Common myeloid progenitor, CD34-positive (primary cell): ENCODE measurements at regions not wholly inside any gene's neighbourhood (a gene's known extent, or its start where the extent isn't known, plus 50 kb on each side); places are given as distances from the start of the nearest gene placed in this dataset.

Experiments used
- CTCF ChIA-PET: fragments of 350-600 bp; sonication (Branson Sonifier 250); formaldehyde crosslinking; loops from one replicate; lab custom pipeline; 2021; ENCODE audit warnings: antibody characterized with exemption; lab: Charles Lee
- POLR2A ChIA-PET: fragments of 350-600 bp; sonication (Branson Sonifier 250); formaldehyde crosslinking; loops from one replicate; lab custom pipeline; 2021; ENCODE audit warnings: antibody characterized with exemption; lab: Charles Lee
- DNase-seq, 3 donors: peaks; one replicate each; pipeline versions ENCODE4 v3.0.0 to v3.0.0-alpha.2; 2013
- H3K27ac ChIP-seq, 2 experiments: 1 replicate in 1 of 2; 2 replicates in 1 of 2; pipeline ENCODE4 v1.7.0; 2013; ENCODE audit warnings: inconsistent platforms in 2 of 2, low read length in 2 of 2, mild to moderate bottlenecking in 2 of 2, low read depth in 1 of 2, moderate library complexity in 1 of 2; ENCODE audit not compliant: severe bottlenecking in 2 of 2, insufficient read depth in 1 of 2, poor library complexity in 1 of 2
- H3K27me3 ChIP-seq, 5 experiments: replicated peaks in 2 of 5; 1 replicate in 3 of 5; 2 replicates in 2 of 5; pipeline versions ENCODE4 v1.6.1 to v1.7.0; 2013; ENCODE audit warnings: low read length in 4 of 5, mild to moderate bottlenecking in 2 of 5, moderate library complexity in 2 of 5, inconsistent platforms in 1 of 5; ENCODE audit not compliant: insufficient read depth in 5 of 5, control insufficient read depth in 4 of 5
- H3K36me3 ChIP-seq, 4 experiments: 1 replicate in 2 of 4; 2 replicates in 2 of 4; pipeline versions ENCODE4 v1.6.1 to v1.7.0; 2013; ENCODE audit warnings: low read length in 3 of 4, control low read depth in 1 of 4, mild to moderate bottlenecking in 1 of 4; ENCODE audit not compliant: control insufficient read depth in 4 of 4, insufficient read depth in 4 of 4
- H3K4me1 ChIP-seq, 4 experiments: 1 replicate in 3 of 4; 2 replicates in 1 of 4; pipeline versions ENCODE4 v1.6.1 to v1.7.1; 2013; ENCODE audit warnings: low read length in 3 of 4, mild to moderate bottlenecking in 3 of 4, control low read depth in 1 of 4, inconsistent platforms in 1 of 4, moderate library complexity in 1 of 4; ENCODE audit not compliant: control insufficient read depth in 4 of 4, insufficient read depth in 4 of 4; ENCODE audit errors: control extremely low read depth in 1 of 4
- H3K4me3 ChIP-seq, 7 experiments: 1 replicate in 4 of 7; 2 replicates in 3 of 7; pipeline versions ENCODE4 v1.5.1 to v1.7.0; 2013; ENCODE audit warnings: mild to moderate bottlenecking in 7 of 7, low read length in 6 of 7, moderate library complexity in 6 of 7, inconsistent platforms in 2 of 7, low read depth in 2 of 7, control low read depth in 1 of 7; ENCODE audit not compliant: insufficient read depth in 4 of 7, control insufficient read depth in 1 of 7; ENCODE audit errors: extremely low read depth in 1 of 7
- H3K9me3 ChIP-seq, 5 experiments: 1 replicate in 4 of 5; 2 replicates in 1 of 5; pipeline versions ENCODE4 v1.6.1 to v1.7.1; 2013; ENCODE audit warnings: low read length in 4 of 5, mild to moderate bottlenecking in 2 of 5, inconsistent platforms in 1 of 5, low read depth in 1 of 5, moderate library complexity in 1 of 5; ENCODE audit not compliant: control insufficient read depth in 4 of 5, insufficient read depth in 2 of 5; ENCODE audit errors: control extremely low read depth in 1 of 5
- WGBS: methylation state at CpG from one replicate; pipeline ENCODE4 v1.1.5; 2013; ENCODE audit not compliant: insufficient coverage; 5-methylcytosine and 5-hydroxymethylcytosine counted together

GRCh38 chr10:21304608-21305007, 220.9 kb downstream of the SKIDA1 start:
- ChIA-PET CTCF (no interaction called here), POLR2A (no interaction called here)
- DNase-seq, result no peak
- H3K27ac ChIP-seq, result no peak overlapping the region
- H3K4me1 ChIP-seq, result peaks cover 0 to 7% (median 0%) of the 10 kb centered on the region in 4 experiments
- H3K27me3 ChIP-seq, result no peaks in the 10 kb centered on the region
- no peaks in the 10 kb centered on the region for H3K9me3 ChIP-seq
- 95% methylated on average over 2 of the region's 2 CpGs for WGBS
- no peak overlapping the region for H3K4me3 ChIP-seq
- H3K36me3 ChIP-seq, result no peaks in the 10 kb centered on the region

- ChIA-PET POLR2A (no interaction called here), CTCF (no interaction called here)
- 91% methylated on average over 4 of the region's 5 CpGs for WGBS
- no peak overlapping the region for H3K4me3 ChIP-seq
- H3K27me3 ChIP-seq, result no peaks in the 10 kb centered on the region
- no peak overlapping the region for H3K27ac ChIP-seq
- no peaks in the 10 kb centered on the region for H3K36me3 ChIP-seq
- DNase-seq, result no peak
- H3K4me1 ChIP-seq, result peaks cover 0 to 7% (median 0%) of the 10 kb centered on the region in 4 experiments
- no peaks in the 10 kb centered on the region for H3K9me3 ChIP-seq
Measured at GRCh38 chr10:21304198-21304597, 221.3 kb downstream of the SKIDA1 start.

GRCh38 chr10:21300551-21300950, 224.9 kb downstream of the SKIDA1 start:
- Histone ChIP-seq H3K27me3 (peaks cover 0 to under 1% (median 0%) of the 10 kb centered on the region in 5 experiments), H3K36me3 (no peaks in the 10 kb centered on the region), H3K4me3 (no peak overlapping the region), H3K27ac (no peak overlapping the region), H3K4me1 (peaks cover 0 to 7% (median 0%) of the 10 kb centered on the region in 4 experiments), H3K9me3 (no peaks in the 10 kb centered on the region)
- 0% methylated on average over 1 of the region's 1 CpG for WGBS
- DNase-seq, result peak; percentile 9 to 74 (median 67)
- ChIA-PET CTCF (interaction anchor here (0.6 kb wide), 1 partner anchor 13 kb away, joined by 3 read pairs; no protein-coding TSS in a partner anchor), POLR2A (no interaction called here)

- H3K4me1 ChIP-seq, result peaks cover 0 to 7% (median 0%) of the 10 kb centered on the region in 4 experiments
- H3K9me3 ChIP-seq, result no peaks in the 10 kb centered on the region
- peaks cover 0 to 2% (median 0%) of the 10 kb centered on the region in 5 experiments for H3K27me3 ChIP-seq
- ChIA-PET POLR2A (interaction anchor here (0.6 kb wide), 1 partner anchor 28 kb away, joined by 3 read pairs; no protein-coding TSS in a partner anchor), CTCF (no interaction called here)
- 98% methylated on average over 6 of the region's 7 CpGs for WGBS
- no peak for DNase-seq
- no peak overlapping the region for H3K4me3 ChIP-seq
- no peaks in the 10 kb centered on the region for H3K36me3 ChIP-seq
- no peak overlapping the region for H3K27ac ChIP-seq
Measured at GRCh38 chr10:21299330-21299729, 226.2 kb downstream of the SKIDA1 start.

DNA sequence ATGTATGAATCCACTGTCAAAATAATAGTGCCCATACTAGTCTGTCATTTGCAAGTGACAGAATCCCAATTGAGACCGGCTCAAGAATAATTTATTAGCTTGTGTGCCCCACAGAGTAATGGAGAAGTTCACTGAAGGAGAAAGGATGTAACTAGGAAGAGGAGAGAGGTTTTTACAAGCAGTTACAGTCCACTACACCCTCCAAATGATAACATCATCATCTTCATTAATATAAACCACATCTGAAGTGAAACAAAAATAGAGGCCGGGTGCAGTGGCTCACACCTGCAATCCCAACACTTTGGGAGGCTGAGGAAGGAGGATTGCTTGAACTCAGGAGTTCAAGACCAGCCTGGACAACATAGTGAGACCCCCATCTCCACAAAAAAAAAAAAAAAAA, 226.8 kb downstream of the SKIDA1 start:
- no peaks in the 10 kb centered on the region for H3K9me3 ChIP-seq
- H3K4me1 ChIP-seq, result peaks cover 0 to 7% (median 0%) of the 10 kb centered on the region in 4 experiments
- no peaks in the 10 kb centered on the region for H3K36me3 ChIP-seq
- peaks cover 0 to 2% (median 0%) of the 10 kb centered on the region in 5 experiments for H3K27me3 ChIP-seq
- ChIA-PET CTCF (no interaction called here), POLR2A (interaction anchor here (0.6 kb wide), 1 partner anchor 32 kb away, joined by 5 read pairs; no protein-coding TSS in a partner anchor)
- WGBS, result 80% methylated on average over 1 of the region's 2 CpGs
- DNase-seq, result no peak
- no peak overlapping the region for H3K4me3 ChIP-seq
- H3K27ac ChIP-seq, result no peak overlapping the region

- H3K4me1 ChIP-seq, result peaks cover 0 to 7% (median 4%) of the 10 kb centered on the region in 4 experiments
- CTCF ChIA-PET, result interaction anchor here (1.3 kb wide), 1 partner anchor 20 kb away, joined by 3 read pairs; no protein-coding TSS in a partner anchor
- no peak for DNase-seq
- no peak overlapping the region for H3K27ac ChIP-seq
- H3K36me3 ChIP-seq, result no peaks in the 10 kb centered on the region
- no peaks in the 10 kb centered on the region for H3K9me3 ChIP-seq
- WGBS, result 100% methylated on average over 3 of the region's 6 CpGs
- H3K4me3 ChIP-seq, result no peak overlapping the region
- peaks cover 0 to 5% (median 2%) of the 10 kb centered on the region in 5 experiments for H3K27me3 ChIP-seq
- POLR2A ChIA-PET, result no interaction called here
Measured at GRCh38 chr10:21297603-21298383, 227.7 kb downstream of the SKIDA1 start.
